ENCODE measurements at regions not wholly inside any gene's neighbourhood (a gene's known extent, or its start where the extent isn't known, plus 50 kb on each side); places are given as distances from the start of the nearest gene placed in this dataset.

GRCh38 chr12:114789276-114789675 lies 105.3 kb upstream of the TBX3 start:
- no peak overlapping the region for H2AFZ ChIP-seq (ENCODE audit: low read depth, low read length)
- no peaks in the 10 kb centered on the region for H3K9me2 ChIP-seq (ENCODE audit: insufficient read depth, low read length)
- H3K27ac ChIP-seq (ENCODE audit: low read length) = no peak overlapping the region
- H3K79me2 ChIP-seq (replicated peaks; ENCODE audit: insufficient read depth, low read length) = no peaks in the 10 kb centered on the region
- no peak overlapping the region for H3K4me2 ChIP-seq (ENCODE audit: low read length)
- no peaks in the 10 kb centered on the region for H3K36me3 ChIP-seq (ENCODE audit: insufficient read depth, low read length)
- TF ChIP-seq, protein P1, sequence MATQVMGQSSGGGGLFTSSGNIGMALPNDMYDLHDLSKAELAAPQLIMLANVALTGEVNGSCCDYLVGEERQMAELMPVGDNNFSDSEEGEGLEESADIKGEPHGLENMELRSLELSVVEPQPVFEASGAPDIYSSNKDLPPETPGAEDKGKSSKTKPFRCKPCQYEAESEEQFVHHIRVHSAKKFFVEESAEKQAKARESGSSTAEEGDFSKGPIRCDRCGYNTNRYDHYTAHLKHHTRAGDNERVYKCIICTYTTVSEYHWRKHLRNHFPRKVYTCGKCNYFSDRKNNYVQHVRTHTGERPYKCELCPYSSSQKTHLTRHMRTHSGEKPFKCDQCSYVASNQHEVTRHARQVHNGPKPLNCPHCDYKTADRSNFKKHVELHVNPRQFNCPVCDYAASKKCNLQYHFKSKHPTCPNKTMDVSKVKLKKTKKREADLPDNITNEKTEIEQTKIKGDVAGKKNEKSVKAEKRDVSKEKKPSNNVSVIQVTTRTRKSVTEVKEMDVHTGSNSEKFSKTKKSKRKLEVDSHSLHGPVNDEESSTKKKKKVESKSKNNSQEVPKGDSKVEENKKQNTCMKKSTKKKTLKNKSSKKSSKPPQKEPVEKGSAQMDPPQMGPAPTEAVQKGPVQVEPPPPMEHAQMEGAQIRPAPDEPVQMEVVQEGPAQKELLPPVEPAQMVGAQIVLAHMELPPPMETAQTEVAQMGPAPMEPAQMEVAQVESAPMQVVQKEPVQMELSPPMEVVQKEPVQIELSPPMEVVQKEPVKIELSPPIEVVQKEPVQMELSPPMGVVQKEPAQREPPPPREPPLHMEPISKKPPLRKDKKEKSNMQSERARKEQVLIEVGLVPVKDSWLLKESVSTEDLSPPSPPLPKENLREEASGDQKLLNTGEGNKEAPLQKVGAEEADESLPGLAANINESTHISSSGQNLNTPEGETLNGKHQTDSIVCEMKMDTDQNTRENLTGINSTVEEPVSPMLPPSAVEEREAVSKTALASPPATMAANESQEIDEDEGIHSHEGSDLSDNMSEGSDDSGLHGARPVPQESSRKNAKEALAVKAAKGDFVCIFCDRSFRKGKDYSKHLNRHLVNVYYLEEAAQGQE (IDR thresholded peaks at IDR 0.05; ENCODE audit: borderline replicate concordance) = no peak
- no peak for TF ChIP-seq RAD21 (conservative IDR thresholded peaks at IDR 0.05)
- TF ChIP-seq EZH2 (IDR thresholded peaks at IDR 0.05; ENCODE audit: borderline replicate concordance, insufficient read depth, low read length, poor library complexity, severe bottlenecking) = no peak
- no peak for TF ChIP-seq TAF1 (IDR thresholded peaks at IDR 0.05; ENCODE audit: low read depth)
- no peak for TF ChIP-seq MXI1 (conservative IDR thresholded peaks at IDR 0.05; ENCODE audit: poor library complexity, severe bottlenecking)
- TF ChIP-seq EP300 (conservative IDR thresholded peaks at IDR 0.05; ENCODE audit: poor library complexity, severe bottlenecking) = no peak
- no peak for TF ChIP-seq SMC3 (conservative IDR thresholded peaks at IDR 0.05; ENCODE audit: poor library complexity)
- TF ChIP-seq CTCF (IDR thresholded peaks at IDR 0.05; ENCODE audit: poor library complexity, severe bottlenecking) = no peak
- TF ChIP-seq POLR2AphosphoS5 (IDR thresholded peaks at IDR 0.05) = no peak
- H3K27me3 ChIP-seq (ENCODE audit: insufficient read depth, low read depth, low read length) = no peaks in the 10 kb centered on the region
- H3K9me3 ChIP-seq (ENCODE audit: low read length) = no peaks in the 10 kb centered on the region
- no peaks in the 10 kb centered on the region for H4K20me1 ChIP-seq (ENCODE audit: insufficient read depth)
- H3K4me3 ChIP-seq (ENCODE audit: low read length) = no peak overlapping the region
- no peaks in the 10 kb centered on the region for H3F3A ChIP-seq (ENCODE audit: insufficient read depth, low read length, poor library complexity, severe bottlenecking)
- no peak overlapping the region for H3K9ac ChIP-seq (ENCODE audit: low read length)

GRCh38 chr12:114784526-114784925 lies 100.6 kb upstream of the TBX3 start:
- H4K20me1 ChIP-seq (ENCODE audit: insufficient read depth) = no peaks in the 10 kb centered on the region
- no peak overlapping the region for H3K27ac ChIP-seq (ENCODE audit: low read length)
- no peaks in the 10 kb centered on the region for H3K36me3 ChIP-seq (ENCODE audit: insufficient read depth, low read length)
- no peak overlapping the region for H3K4me2 ChIP-seq (ENCODE audit: low read length)
- no peaks in the 10 kb centered on the region for H3K9me3 ChIP-seq (ENCODE audit: low read length)
- no peaks in the 10 kb centered on the region for H3K9me2 ChIP-seq (ENCODE audit: insufficient read depth, low read length)
- H3K79me2 ChIP-seq (replicated peaks; ENCODE audit: insufficient read depth, low read length) = no peaks in the 10 kb centered on the region
- no peak overlapping the region for H2AFZ ChIP-seq (ENCODE audit: low read depth, low read length)
- H3F3A ChIP-seq (ENCODE audit: insufficient read depth, low read length, poor library complexity, severe bottlenecking) = no peaks in the 10 kb centered on the region
- TF ChIP-seq POLR2AphosphoS5 (IDR thresholded peaks at IDR 0.05) = no peak
- TF ChIP-seq MXI1 (conservative IDR thresholded peaks at IDR 0.05; ENCODE audit: poor library complexity, severe bottlenecking) = no peak
- no peak for TF ChIP-seq SMC3 (conservative IDR thresholded peaks at IDR 0.05; ENCODE audit: poor library complexity)
- TF ChIP-seq CTCF (IDR thresholded peaks at IDR 0.05; ENCODE audit: poor library complexity, severe bottlenecking) = no peak
- TF ChIP-seq, protein P1 (IDR thresholded peaks at IDR 0.05; ENCODE audit: borderline replicate concordance) = no peak
- no peak for TF ChIP-seq EP300 (conservative IDR thresholded peaks at IDR 0.05; ENCODE audit: poor library complexity, severe bottlenecking)
- TF ChIP-seq RAD21 (conservative IDR thresholded peaks at IDR 0.05) = no peak
- no peak for TF ChIP-seq EZH2 (IDR thresholded peaks at IDR 0.05; ENCODE audit: borderline replicate concordance, insufficient read depth, low read length, poor library complexity, severe bottlenecking)
- TF ChIP-seq TAF1 (IDR thresholded peaks at IDR 0.05; ENCODE audit: low read depth) = no peak
- no peak overlapping the region for H3K4me3 ChIP-seq (ENCODE audit: low read length)
- no peak overlapping the region for H3K9ac ChIP-seq (ENCODE audit: low read length)
- no peaks in the 10 kb centered on the region for H3K27me3 ChIP-seq (ENCODE audit: insufficient read depth, low read depth, low read length)
